OCI-LY1 (cell line): ENCODE measurements at regions not wholly inside any gene's neighbourhood (a gene's known extent, or its start where the extent isn't known, plus 50 kb on each side); places are given as distances from the start of the nearest gene placed in this dataset.

Source experiments
- H2AFZ ChIP-seq: fragments of 200-600 bp; sonication (generic), shearing (Covaris generic); 2 replicates; pipeline ENCODE4 v1.6.0; 2014; ENCODE audit warnings: antibody characterized with exemption, mild to moderate bottlenecking, low read length
- H3F3A ChIP-seq: fragments of 200-600 bp; sonication (generic), shearing (Covaris generic); 2 replicates; pipeline ENCODE4 v1.6.0; 2014; ENCODE audit warnings: mild to moderate bottlenecking, antibody characterized with exemption, low read length, moderate library complexity; ENCODE audit not compliant: insufficient read depth
- H3K27ac ChIP-seq: fragments of 200-600 bp; sonication (generic); 2 replicates; pipeline ENCODE4 v1.5.1; 2014; ENCODE audit warnings: low read length, mixed run types, mild to moderate bottlenecking, low read depth; ENCODE audit not compliant: poor library complexity, severe bottlenecking
- H3K27me3 ChIP-seq: fragments of 200-600 bp; sonication (generic); 2 replicates; pipeline ENCODE4 v1.6.0; 2014; ENCODE audit warnings: antibody characterized with exemption, mild to moderate bottlenecking, low read length, moderate library complexity; ENCODE audit not compliant: insufficient read depth
- H3K36me3 ChIP-seq: fragments of 200-600 bp; sonication (generic); 2 replicates; pipeline ENCODE4 v1.6.1; 2014; ENCODE audit warnings: mild to moderate bottlenecking, antibody characterized with exemption, low read length, moderate library complexity, mixed read lengths; ENCODE audit not compliant: insufficient read depth
- H3K4me1 ChIP-seq: fragments of 200-600 bp; sonication (generic); 2 replicates; pipeline ENCODE4 v1.5.1; 2014; ENCODE audit warnings: mild to moderate bottlenecking, low read length, moderate library complexity; ENCODE audit not compliant: insufficient read depth, severe bottlenecking
- H3K4me2 ChIP-seq: fragments of 200-600 bp; sonication (generic), shearing (Covaris generic); 2 replicates; pipeline ENCODE4 v1.6.1; 2014; ENCODE audit warnings: low read length
- H3K4me3 ChIP-seq: fragments of 200-600 bp; sonication (generic); 2 replicates; pipeline ENCODE4 v1.5.1; 2014; ENCODE audit warnings: low read length, low read depth, mild to moderate bottlenecking, mixed read lengths; ENCODE audit not compliant: poor library complexity, severe bottlenecking
- H3K79me2 ChIP-seq: fragments of 200-600 bp; shearing (Covaris generic); 2 replicates; pipeline ENCODE4 v1.6.1; 2016; ENCODE audit warnings: mixed run types, low read length, mixed read lengths; ENCODE audit not compliant: insufficient read depth
- H3K9ac ChIP-seq: fragments of 200-600 bp; sonication (generic), shearing (Covaris generic); 2 replicates; pipeline ENCODE4 v1.6.1; 2014; ENCODE audit warnings: mild to moderate bottlenecking, low read length, mixed read lengths
- H3K9me2 ChIP-seq: fragments of 200-600 bp; sonication (generic), shearing (Covaris generic); 2 replicates; pipeline ENCODE4 v1.6.1; 2014; ENCODE audit warnings: low read depth, mild to moderate bottlenecking, low read length, mixed read lengths
- H3K9me3 ChIP-seq: fragments of 200-600 bp; shearing (Covaris generic); 2 replicates; pipeline ENCODE4 v1.6.1; 2014; ENCODE audit warnings: low read length, mixed read lengths
- H4K20me1 ChIP-seq: fragments of 200-600 bp; sonication (generic), shearing (Covaris generic); 2 replicates; pipeline ENCODE4 v1.6.0; 2016; ENCODE audit warnings: mild to moderate bottlenecking, low read length; ENCODE audit not compliant: insufficient read depth
- CTCF ChIP-seq: fragments of 200-600 bp; sonication (generic), shearing (Covaris generic); IDR thresholded peaks from 2 replicates; pipeline ENCODE4 v1.5.1; 2017; ENCODE audit warnings: mild to moderate bottlenecking, antibody characterized with exemption, low read length, moderate library complexity, mixed read lengths
- EZH2 ChIP-seq: fragments of 200-600 bp; sonication (generic), shearing (Covaris generic); IDR thresholded peaks from 2 replicates; pipeline ENCODE4 v1.8.0; 2017; ENCODE audit warnings: borderline replicate concordance, mixed run types, mild to moderate bottlenecking, antibody characterized with exemption, low read length, moderate library complexity, mixed read lengths

GRCh38 chr2:53424902-53425301, 342.7 kb upstream of the CHAC2 start:
- Histone ChIP-seq H3K4me3 (no peak overlapping the region), H4K20me1 (no peaks in the 10 kb centered on the region), H3K9me3 (no peaks in the 10 kb centered on the region), H3K36me3 (no peaks in the 10 kb centered on the region), H3K4me1 (no peaks in the 10 kb centered on the region), H3F3A (no peaks in the 10 kb centered on the region), H3K79me2 (no peaks in the 10 kb centered on the region), H3K4me2 (no peak overlapping the region), H3K9me2 (no peaks in the 10 kb centered on the region), H2AFZ (no peak overlapping the region), H3K9ac (no peak overlapping the region), H3K27me3 (no peaks in the 10 kb centered on the region), H3K27ac (no peak overlapping the region)
- TF ChIP-seq CTCF (no peak), EZH2 (no peak)

GRCh38 chr2:53423465-53423864, 344.1 kb upstream of the CHAC2 start:
- H2AFZ ChIP-seq = no peak overlapping the region
- no peaks in the 10 kb centered on the region for H4K20me1 ChIP-seq
- no peaks in the 10 kb centered on the region for H3K36me3 ChIP-seq
- no peak overlapping the region for H3K4me2 ChIP-seq
- no peaks in the 10 kb centered on the region for H3K9me3 ChIP-seq
- no peak overlapping the region for H3K27ac ChIP-seq
- no peaks in the 10 kb centered on the region for H3K27me3 ChIP-seq
- H3K4me1 ChIP-seq = no peaks in the 10 kb centered on the region
- no peaks in the 10 kb centered on the region for H3K79me2 ChIP-seq
- no peak overlapping the region for H3K4me3 ChIP-seq
- TF ChIP-seq CTCF = no peak
- no peak for TF ChIP-seq EZH2
- H3K9me2 ChIP-seq = no peaks in the 10 kb centered on the region
- H3F3A ChIP-seq = no peaks in the 10 kb centered on the region
- H3K9ac ChIP-seq = no peak overlapping the region

- no peaks in the 10 kb centered on the region for H3K36me3 ChIP-seq
- no peak overlapping the region for H3K4me2 ChIP-seq
- no peaks in the 10 kb centered on the region for H3K79me2 ChIP-seq
- H3K27ac ChIP-seq = no peak overlapping the region
- no peaks in the 10 kb centered on the region for H3F3A ChIP-seq
- H3K9me2 ChIP-seq = no peaks in the 10 kb centered on the region
- no peak for TF ChIP-seq EZH2
- TF ChIP-seq CTCF = peak; percentile 67
- no peaks in the 10 kb centered on the region for H3K27me3 ChIP-seq
- no peak overlapping the region for H3K9ac ChIP-seq
- no peak overlapping the region for H2AFZ ChIP-seq
- H3K9me3 ChIP-seq = no peaks in the 10 kb centered on the region
- no peaks in the 10 kb centered on the region for H4K20me1 ChIP-seq
- H3K4me3 ChIP-seq = no peak overlapping the region
- H3K4me1 ChIP-seq = no peaks in the 10 kb centered on the region
Measured at GRCh38 chr2:53422979-53423378, 344.6 kb upstream of the CHAC2 start.
